ENCODE measurements at regions not wholly inside any gene's neighbourhood (a gene's known extent, or its start where the extent isn't known, plus 50 kb on each side); places are given as distances from the start of the nearest gene placed in this dataset.

GRCh38 chr13:67769987-67770341 is 539.8 kb upstream of the PCDH9 start:
- no peak for TF ChIP-seq ZNF274 (IDR thresholded peaks at IDR 0.05; ENCODE audit: low read depth, low read length)
- TF ChIP-seq YY1 (IDR thresholded peaks at IDR 0.05; ENCODE audit: insufficient read depth, insufficient read length): no peak
- TF ChIP-seq SUZ12 (IDR thresholded peaks at IDR 0.05; ENCODE audit: extremely low read depth, insufficient read depth, insufficient read length): no peak
- H3K4me1 ChIP-seq (ENCODE audit: insufficient read depth, insufficient read length): no peaks in the 10 kb centered on the region
- H3K9ac ChIP-seq (ENCODE audit: insufficient read length, low read depth): no peak overlapping the region
- no peaks in the 10 kb centered on the region for H3K36me3 ChIP-seq (ENCODE audit: insufficient read depth, insufficient read length, low read length)
- no peaks in the 10 kb centered on the region; the same call in 1 of the 2 replicates for H3K9me3 ChIP-seq (ENCODE audit: insufficient read depth, low read length)
- DNase-seq (ENCODE audit: low read depth, low spot score): no peak
- no peaks in the 10 kb centered on the region for H3K27me3 ChIP-seq (ENCODE audit: insufficient read depth, insufficient read length)
- no peak overlapping the region for H3K4me3 ChIP-seq (ENCODE audit: insufficient read length, low read depth)

GRCh38 chr13:67769063-67769986 is 539.2 kb upstream of the PCDH9 start:
- no peak for DNase-seq (ENCODE audit: low read depth, low spot score)
- Histone ChIP-seq H3K4me3 (ENCODE audit: insufficient read length, low read depth) (no peak overlapping the region), H3K4me1 (ENCODE audit: insufficient read depth, insufficient read length) (no peaks in the 10 kb centered on the region)

GRCh38 chr13:67763984-67764383 is 533.8 kb upstream of the PCDH9 start:
- Histone ChIP-seq H3K4me3 (ENCODE audit: insufficient read length, low read depth) (no peak overlapping the region), H3K27me3 (ENCODE audit: insufficient read depth, insufficient read length) (no peaks in the 10 kb centered on the region), H3K9me3 (ENCODE audit: insufficient read depth, low read length) (no peaks in the 10 kb centered on the region), H3K4me1 (ENCODE audit: insufficient read depth, insufficient read length) (no peaks in the 10 kb centered on the region), H3K9ac (ENCODE audit: insufficient read length, low read depth) (no peak overlapping the region), H3K36me3 (ENCODE audit: insufficient read depth, insufficient read length, low read length) (no peaks in the 10 kb centered on the region)
- TF ChIP-seq ZNF274 (IDR thresholded peaks at IDR 0.05; ENCODE audit: low read depth, low read length): no peak
- TF ChIP-seq SUZ12 (IDR thresholded peaks at IDR 0.05; ENCODE audit: extremely low read depth, insufficient read depth, insufficient read length): no peak
- TF ChIP-seq YY1 (IDR thresholded peaks at IDR 0.05; ENCODE audit: insufficient read depth, insufficient read length): no peak
- no peak for DNase-seq (ENCODE audit: low read depth, low spot score)

More at GRCh38 chr13:67769063-67769986, 539.2 kb upstream of the PCDH9 start:
- H3K27me3 ChIP-seq (ENCODE audit: insufficient read depth, insufficient read length): no peaks in the 10 kb centered on the region
- H3K9ac ChIP-seq (ENCODE audit: insufficient read length, low read depth): no peak overlapping the region
- no peaks in the 10 kb centered on the region for H3K36me3 ChIP-seq (ENCODE audit: insufficient read depth, insufficient read length, low read length)
- TF ChIP-seq ZNF274 (IDR thresholded peaks at IDR 0.05; ENCODE audit: low read depth, low read length) (no peak), SUZ12 (IDR thresholded peaks at IDR 0.05; ENCODE audit: extremely low read depth, insufficient read depth, insufficient read length) (no peak), YY1 (IDR thresholded peaks at IDR 0.05; ENCODE audit: insufficient read depth, insufficient read length) (no peak)
- H3K9me3 ChIP-seq (ENCODE audit: insufficient read depth, low read length): no peaks in the 10 kb centered on the region; the same call in 1 of the 2 replicates

GRCh38 chr13:67763384-67763783 is 533.2 kb upstream of the PCDH9 start:
- DNase-seq (ENCODE audit: low read depth, low spot score): no peak
- Histone ChIP-seq H3K36me3 (ENCODE audit: insufficient read depth, insufficient read length, low read length) (no peaks in the 10 kb centered on the region), H3K4me1 (ENCODE audit: insufficient read depth, insufficient read length) (no peaks in the 10 kb centered on the region), H3K9ac (ENCODE audit: insufficient read length, low read depth) (no peak overlapping the region), H3K9me3 (ENCODE audit: insufficient read depth, low read length) (no peaks in the 10 kb centered on the region), H3K27me3 (ENCODE audit: insufficient read depth, insufficient read length) (no peaks in the 10 kb centered on the region), H3K4me3 (ENCODE audit: insufficient read length, low read depth) (no peak overlapping the region)
- no peak for TF ChIP-seq ZNF274 (IDR thresholded peaks at IDR 0.05; ENCODE audit: low read depth, low read length)
- no peak for TF ChIP-seq SUZ12 (IDR thresholded peaks at IDR 0.05; ENCODE audit: extremely low read depth, insufficient read depth, insufficient read length)
- no peak for TF ChIP-seq YY1 (IDR thresholded peaks at IDR 0.05; ENCODE audit: insufficient read depth, insufficient read length)

GRCh38 chr13:67758975-67759374 is 528.8 kb upstream of the PCDH9 start:
- no peaks in the 10 kb centered on the region for H3K36me3 ChIP-seq (ENCODE audit: insufficient read depth, insufficient read length, low read length)
- H3K9me3 ChIP-seq (ENCODE audit: insufficient read depth, low read length): no peaks in the 10 kb centered on the region
- H3K4me3 ChIP-seq (ENCODE audit: insufficient read length, low read depth): no peak overlapping the region
- no peaks in the 10 kb centered on the region for H3K4me1 ChIP-seq (ENCODE audit: insufficient read depth, insufficient read length)
- no peak overlapping the region for H3K9ac ChIP-seq (ENCODE audit: insufficient read length, low read depth)
- no peaks in the 10 kb centered on the region for H3K27me3 ChIP-seq (ENCODE audit: insufficient read depth, insufficient read length)
- TF ChIP-seq YY1 (IDR thresholded peaks at IDR 0.05; ENCODE audit: insufficient read depth, insufficient read length): no peak
- no peak for TF ChIP-seq SUZ12 (IDR thresholded peaks at IDR 0.05; ENCODE audit: extremely low read depth, insufficient read depth, insufficient read length)
- no peak for TF ChIP-seq ZNF274 (IDR thresholded peaks at IDR 0.05; ENCODE audit: low read depth, low read length)
- no peak for DNase-seq (ENCODE audit: low read depth, low spot score)

GRCh38 chr13:67754012-67754411 is 523.9 kb upstream of the PCDH9 start:
- Histone ChIP-seq H3K36me3 (ENCODE audit: insufficient read depth, insufficient read length, low read length) (no peaks in the 10 kb centered on the region), H3K9me3 (ENCODE audit: insufficient read depth, low read length) (no peaks in the 10 kb centered on the region), H3K4me1 (ENCODE audit: insufficient read depth, insufficient read length) (no peaks in the 10 kb centered on the region), H3K27me3 (ENCODE audit: insufficient read depth, insufficient read length) (no peaks in the 10 kb centered on the region), H3K9ac (ENCODE audit: insufficient read length, low read depth) (no peak overlapping the region), H3K4me3 (ENCODE audit: insufficient read length, low read depth) (no peak overlapping the region)
- DNase-seq (ENCODE audit: low read depth, low spot score): no peak
- TF ChIP-seq YY1 (IDR thresholded peaks at IDR 0.05; ENCODE audit: insufficient read depth, insufficient read length): no peak
- no peak for TF ChIP-seq SUZ12 (IDR thresholded peaks at IDR 0.05; ENCODE audit: extremely low read depth, insufficient read depth, insufficient read length)
- TF ChIP-seq ZNF274 (IDR thresholded peaks at IDR 0.05; ENCODE audit: low read depth, low read length): no peak

- Histone ChIP-seq H3K27me3 (ENCODE audit: insufficient read depth, insufficient read length) (no peaks in the 10 kb centered on the region), H3K4me3 (ENCODE audit: insufficient read length, low read depth) (no peak overlapping the region), H3K9ac (ENCODE audit: insufficient read length, low read depth) (no peak overlapping the region), H3K9me3 (ENCODE audit: insufficient read depth, low read length) (no peaks in the 10 kb centered on the region), H3K36me3 (ENCODE audit: insufficient read depth, insufficient read length, low read length) (no peaks in the 10 kb centered on the region), H3K4me1 (ENCODE audit: insufficient read depth, insufficient read length) (no peaks in the 10 kb centered on the region)
- TF ChIP-seq YY1 (IDR thresholded peaks at IDR 0.05; ENCODE audit: insufficient read depth, insufficient read length) (no peak), ZNF274 (IDR thresholded peaks at IDR 0.05; ENCODE audit: low read depth, low read length) (no peak), SUZ12 (IDR thresholded peaks at IDR 0.05; ENCODE audit: extremely low read depth, insufficient read depth, insufficient read length) (no peak)
- no peak for DNase-seq (ENCODE audit: low read depth, low spot score)
Measured at GRCh38 chr13:67752759-67753158, 522.6 kb upstream of the PCDH9 start.
